HG03159 (cell line): ENCODE measurements at regions not wholly inside any gene's neighbourhood (a gene's known extent, or its start where the extent isn't known, plus 50 kb on each side); places are given as distances from the start of the nearest gene placed in this dataset.
"Not testable (repeated sequence)": the region's sequence is repeated elsewhere in the genome, so short reads cannot be mapped to it uniquely, and the experiment has no call there.

ENCODE experiments used
- ATAC-seq: cut with Tn5 transposase; IDR thresholded peaks from one replicate; pipeline ENCODE4 v1.9.1; 2021; ENCODE audit warnings: mild to moderate bottlenecking, moderate library complexity; ENCODE audit not compliant: unreplicated experiment

DNA sequence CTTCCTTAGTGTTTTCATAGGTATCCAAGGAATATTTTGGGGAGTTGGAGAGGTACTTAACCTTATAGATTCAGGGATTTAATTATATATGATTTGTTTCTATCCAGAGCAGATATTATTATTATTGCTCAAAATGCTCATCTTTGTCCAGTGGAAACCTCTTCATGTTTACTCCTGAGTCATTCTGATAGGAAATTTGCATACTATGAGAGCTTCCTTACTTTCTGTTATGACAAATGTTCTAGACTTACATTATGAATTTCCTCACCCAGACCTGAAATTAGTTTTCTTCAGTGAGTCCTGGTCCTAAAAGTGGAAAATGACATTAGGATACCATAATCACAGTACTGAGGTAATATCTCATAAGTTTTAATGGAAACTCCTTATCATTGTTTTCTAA lies 57.5 kb upstream of the PLPPR5 start:
- ATAC-seq: peak; percentile 78

DNA sequence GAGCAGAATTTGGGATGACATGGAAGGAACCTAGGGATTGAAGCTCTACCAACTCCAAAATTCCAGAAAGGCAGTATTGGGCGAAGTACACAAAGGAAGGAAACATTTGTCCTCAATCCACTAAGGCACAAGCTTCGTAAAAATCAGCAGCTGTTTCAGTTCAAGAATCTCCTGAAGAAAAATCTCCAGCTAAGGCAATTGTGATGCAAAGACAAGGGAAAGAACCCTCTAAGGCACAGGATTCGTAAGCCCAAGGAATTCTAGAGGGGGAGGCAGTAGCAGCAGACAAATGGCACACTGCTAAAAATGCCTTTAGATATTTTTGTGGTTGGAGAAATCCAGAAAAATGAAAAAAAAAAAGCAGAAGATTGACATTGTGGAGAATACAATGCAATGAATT lies 64.5 kb upstream of the PLPPR5 start:
- ATAC-seq: no peak

DNA sequence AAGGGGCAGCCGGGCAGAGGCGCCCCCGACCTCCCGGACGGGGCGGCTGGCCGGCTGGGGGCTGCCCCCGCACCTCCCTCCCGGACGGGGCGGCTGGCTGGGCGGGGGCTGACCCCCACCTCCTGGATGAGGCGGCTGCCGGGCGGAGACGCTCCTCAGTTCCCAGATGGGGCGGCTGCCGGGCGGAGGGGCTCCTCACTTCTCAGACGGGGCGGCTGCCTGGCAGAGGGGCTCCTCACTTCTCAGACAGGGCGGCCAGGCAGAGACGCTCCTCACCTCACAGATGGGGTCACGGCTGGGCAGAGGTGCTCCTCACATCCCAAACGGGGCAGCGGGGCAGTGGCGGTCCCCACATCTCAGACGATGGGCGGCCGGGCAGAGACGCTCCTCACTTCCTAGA lies 73.9 kb upstream of the PLPPR5 start:
- not testable (repeated sequence) for ATAC-seq

DNA sequence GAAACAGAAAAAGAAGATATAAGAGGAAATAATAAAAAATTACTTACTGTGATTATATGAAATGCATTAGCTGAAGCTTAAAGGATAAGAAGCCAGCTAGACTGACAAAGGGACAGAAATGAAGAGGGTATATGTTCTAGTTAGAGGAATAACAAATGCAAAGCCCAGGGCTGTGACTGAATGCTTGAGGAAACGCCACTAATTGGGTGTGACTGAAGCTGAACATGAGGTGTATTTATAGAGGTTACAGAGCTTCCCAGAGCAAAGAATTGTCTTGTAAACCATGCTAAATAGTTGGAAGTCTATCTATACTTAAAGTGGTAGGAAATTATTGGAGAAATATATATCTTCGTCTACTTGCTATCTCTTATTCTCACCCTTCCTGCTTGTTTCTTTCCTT lies 77.7 kb upstream of the PLPPR5 start:
- no peak for ATAC-seq

DNA sequence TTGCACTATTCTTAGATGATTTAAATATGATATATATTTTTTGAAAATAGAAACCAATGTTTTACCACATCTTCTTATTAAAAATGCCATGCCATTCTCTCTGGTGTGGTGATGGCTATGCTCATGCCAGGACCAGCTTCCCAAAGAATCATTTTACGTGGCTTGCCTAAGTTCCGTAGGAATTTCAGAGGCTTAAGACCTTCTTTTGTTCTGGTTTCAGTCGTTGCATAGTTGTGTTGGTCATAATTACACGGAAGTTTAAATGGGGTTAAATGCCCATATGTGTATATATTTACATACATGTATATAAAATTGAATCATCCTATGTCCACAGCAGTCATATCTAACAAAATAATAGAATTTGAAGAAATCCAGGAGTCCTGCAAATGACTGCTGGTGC lies 78.7 kb upstream of the PLPPR5 start:
- ATAC-seq: no peak

DNA sequence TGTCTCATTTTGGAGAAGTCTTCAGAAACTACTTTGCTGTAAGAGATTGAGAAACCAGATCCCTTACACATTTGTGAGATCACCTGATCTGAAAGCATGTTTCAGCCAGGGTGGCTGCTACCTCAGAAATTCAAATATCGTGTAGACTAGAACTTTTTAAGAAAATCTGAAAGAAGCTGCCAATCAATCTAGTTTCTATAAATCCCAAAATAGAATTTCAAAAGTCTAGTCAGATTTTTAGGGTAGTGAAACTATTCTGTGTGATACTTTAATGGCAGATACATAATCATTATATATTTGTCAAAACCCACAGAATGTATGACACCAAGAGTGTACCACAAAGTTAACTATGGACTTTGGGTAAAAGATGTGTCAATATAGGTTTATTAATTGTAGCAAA lies 79.9 kb upstream of the PLPPR5 start:
- peak; percentile 71 for ATAC-seq

DNA sequence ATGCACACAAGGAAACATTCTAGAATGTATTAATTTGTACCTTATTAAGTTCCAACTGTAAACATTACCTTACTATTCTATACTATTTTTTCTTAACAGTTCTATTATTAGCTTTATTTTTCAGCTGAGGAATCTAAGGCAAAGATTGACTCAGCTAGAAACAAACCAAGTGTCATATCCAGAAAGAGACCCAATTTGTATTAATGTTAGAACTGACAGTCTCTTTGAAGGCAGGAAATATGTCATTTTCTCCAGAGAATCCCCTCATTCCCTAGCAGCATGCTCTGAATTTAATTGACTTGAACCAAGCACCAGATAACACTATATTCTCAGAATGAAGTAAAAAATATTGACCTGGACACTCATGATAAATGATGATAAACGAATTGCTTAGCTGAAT lies 81.4 kb upstream of the PLPPR5 start:
- no peak for ATAC-seq

DNA sequence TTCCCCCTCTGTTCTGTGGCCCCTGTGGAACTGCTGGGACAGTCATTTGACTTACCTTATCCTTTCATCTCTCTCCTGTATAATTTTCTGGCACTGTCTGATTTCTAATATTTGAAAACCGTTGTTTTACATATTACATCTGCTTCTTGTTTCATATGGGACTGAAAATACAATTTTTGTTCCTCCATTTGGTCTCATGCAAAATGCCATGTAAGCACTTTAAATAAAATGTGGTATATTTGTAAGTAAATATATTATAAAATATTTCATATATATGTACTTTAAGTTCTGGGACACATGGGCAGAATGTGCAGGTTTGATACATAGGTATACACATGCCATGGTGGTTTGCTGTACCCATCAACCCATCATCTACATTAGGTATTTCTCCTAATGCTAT lies 93.9 kb upstream of the PLPPR5 start:
- ATAC-seq: no peak

DNA sequence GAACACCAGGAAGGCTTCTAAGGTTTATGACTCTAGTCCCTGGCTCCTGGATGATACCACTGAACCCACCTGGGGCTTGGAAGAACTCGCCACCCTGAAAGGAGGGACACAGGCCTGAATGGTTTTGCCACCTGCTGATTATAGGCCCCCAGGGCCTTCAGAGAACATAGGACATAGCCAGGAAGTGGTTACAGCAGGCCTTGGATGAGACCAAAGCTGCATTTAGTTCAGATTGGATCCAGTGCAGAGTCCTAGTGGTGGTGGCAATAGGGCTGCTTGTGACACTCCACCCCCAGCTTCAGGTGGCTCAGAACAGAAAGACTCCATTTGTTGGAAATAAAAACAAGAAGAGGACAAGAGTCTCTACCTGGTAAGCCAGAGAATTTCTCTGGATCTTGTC lies 101.6 kb upstream of the PLPPR5 start:
- no peak for ATAC-seq

DNA sequence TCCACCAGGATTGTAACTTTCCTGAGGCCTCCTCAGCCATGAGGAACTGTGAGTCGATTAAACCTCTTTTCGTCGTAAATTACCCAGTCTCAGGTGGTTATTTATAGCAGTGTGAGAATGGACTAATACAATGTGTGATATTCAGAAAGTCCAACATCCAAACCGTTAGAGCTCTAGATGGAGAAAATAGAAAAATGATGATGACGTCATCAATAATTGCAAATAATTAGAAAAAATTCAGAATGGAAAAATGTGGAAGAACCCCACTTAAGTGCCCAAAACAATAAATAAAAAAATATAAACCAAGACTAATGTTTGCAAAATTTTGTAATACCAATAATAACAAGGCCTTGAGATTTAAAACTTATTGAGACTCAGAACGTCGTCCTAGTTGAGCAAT lies 103.0 kb upstream of the PLPPR5 start:
- ATAC-seq: no peak

DNA sequence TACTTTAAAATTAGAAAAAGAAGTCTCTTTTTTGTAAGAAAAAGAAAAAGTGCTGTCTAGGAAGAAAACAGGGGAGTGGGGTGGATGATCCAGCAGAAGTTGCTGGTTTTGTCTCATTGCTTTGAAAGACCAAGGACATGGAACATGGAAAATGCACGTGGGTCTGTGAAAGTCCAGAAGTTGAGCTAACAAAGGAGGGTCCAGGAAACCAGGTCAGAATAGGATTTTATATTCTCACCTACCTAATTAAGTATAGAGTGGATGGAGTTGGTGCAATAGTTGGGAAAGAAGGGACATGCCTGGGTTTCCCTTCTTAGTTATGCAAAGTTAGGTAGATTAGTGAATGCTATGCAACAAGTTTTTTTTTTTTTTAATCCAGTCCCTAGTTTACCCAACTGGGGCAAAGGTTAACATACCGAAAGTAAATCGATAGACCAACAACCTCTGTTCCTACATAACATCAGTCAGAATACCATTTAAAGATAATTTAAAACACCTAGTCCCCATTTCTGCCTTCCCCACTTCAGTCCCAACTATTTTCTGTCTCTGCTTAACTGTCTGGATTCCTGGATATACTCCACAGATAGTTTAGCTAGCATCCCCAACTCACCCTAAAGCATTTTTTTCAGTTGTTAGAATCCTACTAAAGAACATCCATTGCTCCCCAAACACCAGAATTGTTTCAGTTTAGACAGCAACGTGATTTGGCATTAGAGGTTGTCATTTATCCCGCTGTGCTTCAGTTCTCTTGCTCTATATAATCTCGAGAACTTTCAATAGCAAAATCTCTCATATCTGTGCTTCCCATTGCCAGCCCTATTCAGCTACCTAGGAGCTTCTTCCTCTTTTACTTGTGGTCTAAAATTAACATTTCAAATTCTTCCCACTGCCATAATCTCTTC lies 105.7 kb upstream of the PLPPR5 start:
- no peak for ATAC-seq

DNA sequence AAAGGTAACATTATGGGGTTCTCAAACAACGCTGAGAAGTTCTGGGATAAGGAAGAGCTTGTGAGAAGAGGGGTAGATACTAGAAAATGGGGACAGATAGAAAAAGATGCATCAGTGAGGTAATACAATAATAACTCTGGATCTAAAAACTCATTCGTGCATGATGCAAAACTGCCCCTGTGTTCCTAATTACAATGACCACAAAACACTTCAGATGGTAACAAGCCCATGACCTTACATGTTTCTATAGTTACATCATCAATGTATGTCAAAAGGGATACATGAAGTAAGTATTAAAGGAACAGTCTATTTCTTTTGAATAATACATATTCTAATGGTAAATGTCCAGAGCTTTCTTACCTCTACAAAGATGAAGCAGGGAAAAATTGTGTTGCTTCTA lies 110.6 kb upstream of the PLPPR5 start:
- no peak for ATAC-seq

DNA sequence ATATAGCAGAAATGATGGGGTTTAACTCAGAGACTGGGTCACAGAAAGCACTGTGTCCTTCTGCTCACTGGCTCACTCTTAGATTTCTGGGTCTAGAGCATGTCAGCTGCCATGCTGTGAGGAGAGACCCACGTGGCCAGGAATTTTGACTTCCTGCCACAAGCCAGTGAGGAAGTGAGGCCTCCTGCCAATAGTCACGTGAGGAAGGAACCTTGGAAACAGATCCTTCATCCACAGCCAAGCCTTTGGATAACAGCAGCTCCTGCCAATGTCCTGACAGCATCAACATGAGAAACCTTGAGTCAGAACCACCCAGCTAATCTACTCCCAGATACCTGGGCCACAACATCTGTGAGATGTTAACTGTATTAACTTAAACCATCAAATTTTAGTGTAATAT lies 114.5 kb upstream of the PLPPR5 start:
- ATAC-seq: no peak

DNA sequence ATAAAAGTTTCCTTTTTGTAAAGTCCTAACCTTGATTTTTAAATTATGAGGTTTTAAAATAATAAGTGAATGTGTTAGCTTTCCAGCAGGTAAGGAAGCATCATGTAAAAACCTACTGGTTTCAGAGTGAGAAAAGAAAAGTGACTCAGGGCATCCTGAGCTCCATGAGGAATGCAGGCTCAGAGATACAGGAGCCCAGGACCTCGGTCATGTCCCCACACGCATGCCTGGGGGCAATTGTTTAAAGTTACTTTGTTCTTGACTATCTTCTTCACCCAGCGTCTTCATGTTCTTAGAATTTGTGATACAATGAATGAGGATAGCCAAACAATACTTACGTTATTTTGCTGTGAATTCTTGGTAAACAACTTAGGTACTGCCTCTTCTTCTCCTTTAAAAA lies 117.4 kb upstream of the PLPPR5 start:
- no peak for ATAC-seq

DNA sequence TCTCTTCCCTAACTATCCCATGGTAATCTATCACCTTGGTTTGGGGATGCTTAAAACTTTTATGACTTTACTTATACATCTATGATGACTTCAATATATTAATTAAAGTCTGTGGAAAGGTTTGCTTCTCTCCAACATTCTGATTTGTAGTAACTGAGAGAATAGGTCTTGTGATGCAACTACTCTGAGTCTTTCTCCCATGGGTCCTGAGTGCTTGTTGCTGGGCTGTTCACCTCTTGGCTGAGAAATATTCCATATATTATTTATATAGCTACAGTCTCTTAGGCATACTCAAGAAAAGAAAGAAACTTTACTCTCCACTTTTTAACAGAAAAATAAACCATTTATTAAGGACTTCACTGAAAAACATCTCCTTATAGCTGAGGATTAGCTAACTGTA lies 119.3 kb upstream of the PLPPR5 start:
- ATAC-seq: no peak

DNA sequence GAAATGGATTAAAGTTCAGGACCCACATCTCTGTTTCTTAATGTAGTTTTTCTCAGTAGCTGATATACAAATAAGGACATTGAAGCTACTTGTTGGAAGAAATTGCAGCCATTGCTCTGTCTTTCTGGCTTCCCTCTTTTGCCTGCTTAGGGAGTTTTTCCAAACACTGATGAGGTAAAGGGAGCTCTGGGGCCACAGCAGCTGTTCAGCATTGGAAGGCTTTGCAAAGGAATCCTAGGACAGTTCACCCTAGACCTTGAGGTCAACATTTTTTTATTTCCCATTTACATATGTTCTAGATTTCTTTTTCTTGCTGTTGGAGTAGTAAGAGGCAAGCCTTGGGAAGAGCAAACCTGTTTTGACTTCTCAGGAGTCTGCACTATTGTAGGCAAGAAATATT lies 126.9 kb upstream of the PLPPR5 start:
- no peak for ATAC-seq

DNA sequence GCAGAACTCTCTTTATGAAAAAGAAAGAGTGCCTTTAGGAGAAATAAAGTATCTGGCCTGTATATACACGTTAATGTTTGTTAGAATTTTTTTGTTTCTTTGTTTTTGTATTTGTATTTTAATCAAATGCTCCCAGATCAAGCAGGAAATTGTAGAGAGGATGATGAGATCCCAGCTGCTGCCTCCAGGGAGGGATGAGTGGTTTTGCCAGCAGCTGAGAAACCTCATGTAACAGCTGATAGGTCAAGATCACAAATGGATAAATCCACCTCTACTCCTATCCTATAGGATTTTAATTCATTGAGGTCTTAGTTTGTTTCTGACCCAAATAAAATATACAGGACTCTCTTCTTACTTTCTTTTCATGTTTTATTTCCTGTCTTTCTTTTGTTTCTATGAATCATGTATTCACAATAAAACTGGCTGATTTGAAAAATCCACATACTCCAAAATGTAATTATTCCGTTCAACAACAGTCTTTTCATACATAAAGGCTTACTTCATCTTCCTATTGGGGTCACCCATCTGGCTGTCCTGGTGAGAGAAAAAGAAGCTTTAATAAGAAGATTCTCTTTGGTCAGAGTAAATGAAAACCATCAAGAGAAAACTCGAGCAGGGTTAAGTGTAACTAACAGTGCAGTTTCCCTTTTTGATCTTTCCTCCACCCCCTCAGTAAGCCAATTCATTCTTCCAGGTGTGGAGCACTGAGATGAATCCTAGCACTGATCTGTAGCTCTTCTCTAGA lies 129.3 kb upstream of the PLPPR5 start:
- no peak for ATAC-seq

DNA sequence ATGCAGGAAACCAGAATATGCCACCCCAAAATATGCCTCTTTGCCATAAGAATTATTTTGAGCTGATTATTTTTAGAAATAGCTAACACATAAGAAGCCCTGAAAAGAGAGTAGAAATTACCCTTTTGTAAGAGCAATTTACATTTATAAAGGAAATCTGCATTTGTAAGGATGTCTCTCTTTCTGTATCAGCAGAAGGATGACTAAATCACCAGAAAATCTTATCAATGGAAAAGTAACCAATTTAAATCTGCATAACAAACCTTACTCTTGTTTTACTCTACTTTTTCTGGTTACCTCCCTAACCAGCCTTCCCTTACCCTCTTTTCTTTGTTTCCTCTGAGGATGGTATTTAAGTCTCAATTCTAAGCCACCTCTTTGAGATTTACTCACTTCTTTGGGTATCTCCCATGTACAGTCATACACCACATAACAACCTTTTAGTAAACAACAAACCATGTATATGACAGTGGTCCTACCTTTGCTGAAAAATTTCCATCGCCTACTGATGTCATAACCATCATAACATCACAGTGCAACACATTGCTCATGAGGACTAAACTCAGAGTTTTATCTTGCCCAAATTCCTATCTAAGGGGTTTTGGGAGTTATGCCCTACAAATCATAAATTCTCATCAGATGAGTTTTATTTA lies 126.6 kb upstream of the PLPPR4 start:
- no peak for ATAC-seq

DNA sequence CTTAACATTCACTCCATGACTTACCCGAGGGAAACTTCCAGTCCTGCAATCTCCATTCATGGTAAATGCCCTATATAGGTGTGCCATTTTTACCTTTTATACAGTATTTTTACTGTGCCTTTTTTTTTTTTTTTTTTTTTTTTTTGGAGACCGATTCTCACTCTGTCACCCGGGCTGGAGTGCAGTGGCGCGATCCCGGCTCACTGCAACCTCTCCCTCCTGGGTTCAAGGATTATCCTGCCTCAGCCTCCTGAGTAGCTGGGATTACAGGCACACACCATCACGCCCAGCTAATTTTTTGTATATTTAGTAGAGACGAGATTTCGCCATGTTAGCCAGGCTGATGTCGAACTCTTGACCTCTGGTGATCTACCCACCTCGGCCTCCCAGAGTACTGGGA lies 124.4 kb upstream of the PLPPR4 start:
- ATAC-seq: no peak

DNA sequence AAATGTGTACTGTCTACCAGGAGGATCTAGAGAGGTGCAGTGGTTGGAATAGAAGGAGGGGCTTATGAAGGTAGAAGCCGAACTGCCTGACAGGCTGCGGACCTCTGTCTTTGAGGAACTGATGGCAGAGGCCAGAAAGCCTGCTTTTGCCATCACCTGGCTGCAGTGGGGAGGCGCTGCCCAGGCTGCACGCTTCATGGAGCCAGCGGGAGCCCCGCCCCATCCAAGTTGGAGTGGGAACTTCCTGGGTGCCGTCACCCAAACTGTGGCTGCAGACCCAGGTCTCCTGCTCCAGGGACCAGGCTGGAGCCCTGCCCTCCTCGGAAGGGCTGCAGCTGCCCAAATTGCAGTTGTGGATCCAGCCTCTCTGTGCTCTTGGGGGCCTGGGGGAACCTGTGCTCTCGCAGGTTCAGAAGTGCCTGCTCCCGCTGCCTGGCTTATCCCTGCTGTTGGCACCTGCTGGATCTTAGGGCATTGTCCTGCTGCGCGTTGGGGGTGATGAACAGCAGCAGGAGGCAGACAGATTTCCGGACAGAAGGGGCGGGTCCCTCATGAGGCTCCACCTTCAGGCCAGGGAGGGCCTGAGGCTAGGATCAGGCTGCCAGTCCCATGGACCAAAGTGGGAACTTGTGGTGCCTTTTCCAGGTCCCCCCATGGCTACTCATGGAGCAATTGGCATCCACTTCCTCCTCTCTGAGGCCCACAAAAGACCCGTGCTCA lies 118.0 kb upstream of the PLPPR4 start:
- no peak for ATAC-seq

DNA sequence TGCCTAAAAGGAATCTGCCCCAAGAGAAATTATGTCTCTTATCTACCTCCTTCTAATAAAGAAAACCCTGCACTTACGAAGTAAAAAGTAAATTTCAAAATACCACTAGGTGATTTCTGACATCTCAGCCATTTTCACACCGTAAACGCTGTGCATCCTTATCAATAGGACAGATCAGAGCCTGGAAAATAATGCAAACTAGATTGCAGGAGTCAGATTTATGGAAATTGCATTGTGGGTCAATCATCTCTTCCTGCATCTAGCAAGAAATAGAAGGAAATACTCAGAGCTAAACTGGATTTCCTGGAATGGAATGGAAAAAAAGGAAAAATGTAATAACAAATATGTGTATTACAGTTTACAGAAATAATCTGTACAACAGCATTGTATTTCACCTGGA lies 114.3 kb upstream of the PLPPR4 start:
- ATAC-seq: no peak
